BLaER1 (cell line): ENCODE measurements at regions not wholly inside any gene's neighbourhood (a gene's known extent, or its start where the extent isn't known, plus 50 kb on each side); places are given as distances from the start of the nearest gene placed in this dataset.
A peak's percentile ranks its signal among the peaks of the same experiment; 100 is the strongest.

Experiments
- H3K27ac ChIP-seq: shearing (Covaris generic); formaldehyde crosslinking; 2 replicates; pipeline ENCODE4 v1.8.1; 2022
- H3K27me3 ChIP-seq: shearing (Covaris generic); formaldehyde crosslinking; 2 replicates; pipeline ENCODE4 v1.8.1; 2022
- H3K36me3 ChIP-seq: shearing (Covaris generic); formaldehyde crosslinking; 2 replicates; pipeline ENCODE4 v1.8.1; 2022
- H3K4me1 ChIP-seq: shearing (Covaris generic); formaldehyde crosslinking; 2 replicates; pipeline ENCODE4 v1.8.1; 2022
- H3K4me2 ChIP-seq: shearing (Covaris generic); formaldehyde crosslinking; 2 replicates; pipeline ENCODE4 v1.8.1; 2022
- H3K4me3 ChIP-seq: shearing (Covaris generic); formaldehyde crosslinking; 2 replicates; pipeline ENCODE4 v1.8.1; 2022
- H3K9ac ChIP-seq: shearing (Covaris generic); formaldehyde crosslinking; 2 replicates; pipeline ENCODE4 v1.8.1; 2022
- H3K9me3 ChIP-seq: shearing (Covaris generic); formaldehyde crosslinking; 2 replicates; pipeline ENCODE4 v1.8.1; 2022
- H4K20me1 ChIP-seq: shearing (Covaris generic); formaldehyde crosslinking; 2 replicates; pipeline ENCODE4 v1.8.1; 2022
- Cebpa-rat ChIP-seq: shearing (Covaris generic); IDR thresholded peaks from 2 replicates; pipeline ENCODE4 v1.8.1; 2022

GRCh38 chr22:49668402-49668801 is 159.3 kb downstream of the BRD1 start:
- Histone ChIP-seq H3K4me3 (peak overlapping the region; percentile 47; the same call in 1 of the 2 replicates), H3K4me2 (peak overlapping the region; percentile 95), H3K27ac (peak overlapping the region; percentile 81), H3K9me3 (peaks cover 26% of the 10 kb centered on the region), H4K20me1 (no peaks in the 10 kb centered on the region), H3K36me3 (no peaks in the 10 kb centered on the region), H3K4me1 (peaks cover 62% of the 10 kb centered on the region), H3K27me3 (peaks cover 41% of the 10 kb centered on the region), H3K9ac (peak overlapping the region; percentile 60)
- TF ChIP-seq Cebpa-rat = no peak

- peak overlapping the region; percentile 82 for H3K27ac ChIP-seq
- peak overlapping the region; percentile 87 for H3K4me2 ChIP-seq
- peaks cover 73% of the 10 kb centered on the region for H3K4me1 ChIP-seq
- H3K9ac ChIP-seq = peak overlapping the region; percentile 67
- H3K4me3 ChIP-seq = peak overlapping the region; percentile 49
- TF ChIP-seq Cebpa-rat = no peak
- H3K27me3 ChIP-seq = peaks cover 35% of the 10 kb centered on the region
- peaks cover 26% of the 10 kb centered on the region for H3K9me3 ChIP-seq
- H3K36me3 ChIP-seq = no peaks in the 10 kb centered on the region
- H4K20me1 ChIP-seq = no peaks in the 10 kb centered on the region
Measured at GRCh38 chr22:49667236-49667635, 160.4 kb downstream of the BRD1 start.

GRCh38 chr22:49666146-49666809 is 161.4 kb downstream of the BRD1 start:
- TF ChIP-seq Cebpa-rat = no peak
- peaks cover 26% of the 10 kb centered on the region for H3K27me3 ChIP-seq
- peak overlapping the region; percentile 33; the same call in 1 of the 2 replicates for H3K4me3 ChIP-seq
- no peaks in the 10 kb centered on the region for H4K20me1 ChIP-seq
- peak overlapping the region; percentile 82 for H3K27ac ChIP-seq
- peaks cover 23% of the 10 kb centered on the region for H3K9me3 ChIP-seq
- H3K4me1 ChIP-seq = peaks cover 81% of the 10 kb centered on the region
- no peaks in the 10 kb centered on the region for H3K36me3 ChIP-seq
- no peak overlapping the region for H3K9ac ChIP-seq
- H3K4me2 ChIP-seq = peak overlapping the region; percentile 87

- no peak for TF ChIP-seq Cebpa-rat
- Histone ChIP-seq H3K27ac (peak overlapping the region; percentile 76), H3K36me3 (no peaks in the 10 kb centered on the region), H4K20me1 (no peaks in the 10 kb centered on the region), H3K4me1 (peaks cover 85% of the 10 kb centered on the region), H3K4me2 (peak overlapping the region; percentile 87), H3K9me3 (peaks cover 10% of the 10 kb centered on the region), H3K4me3 (no peak overlapping the region), H3K27me3 (peaks cover 12% of the 10 kb centered on the region), H3K9ac (peak overlapping the region; percentile 64)
Measured at GRCh38 chr22:49664891-49665290, 162.8 kb downstream of the BRD1 start.

- no peaks in the 10 kb centered on the region for H4K20me1 ChIP-seq
- no peak for TF ChIP-seq Cebpa-rat
- peak overlapping the region; percentile 76 for H3K27ac ChIP-seq
- H3K4me3 ChIP-seq = no peak overlapping the region
- peaks cover 90% of the 10 kb centered on the region for H3K4me1 ChIP-seq
- H3K27me3 ChIP-seq = peaks cover 7% of the 10 kb centered on the region; the same call in 1 of the 2 replicates
- peak overlapping the region; percentile 64 for H3K9ac ChIP-seq
- peaks cover 5% of the 10 kb centered on the region for H3K9me3 ChIP-seq
- peak overlapping the region; percentile 87 for H3K4me2 ChIP-seq
- no peaks in the 10 kb centered on the region for H3K36me3 ChIP-seq
Measured at GRCh38 chr22:49664371-49664881, 163.2 kb downstream of the BRD1 start.

- Histone ChIP-seq H4K20me1 (no peaks in the 10 kb centered on the region), H3K4me2 (peak overlapping the region; percentile 87), H3K27ac (peak overlapping the region; percentile 76), H3K4me1 (peaks cover 91% of the 10 kb centered on the region), H3K36me3 (no peaks in the 10 kb centered on the region), H3K9me3 (no peaks in the 10 kb centered on the region), H3K9ac (no peak overlapping the region), H3K4me3 (no peak overlapping the region), H3K27me3 (peaks cover 1% of the 10 kb centered on the region; the same call in 1 of the 2 replicates)
- TF ChIP-seq Cebpa-rat = no peak
Measured at GRCh38 chr22:49663823-49664222, 163.8 kb downstream of the BRD1 start.

- Histone ChIP-seq H3K4me3 (no peak overlapping the region), H3K4me1 (peaks cover 91% of the 10 kb centered on the region), H3K9me3 (no peaks in the 10 kb centered on the region), H3K4me2 (peak overlapping the region; percentile 87), H3K27me3 (no peaks in the 10 kb centered on the region), H3K36me3 (no peaks in the 10 kb centered on the region), H3K9ac (no peak overlapping the region), H4K20me1 (no peaks in the 10 kb centered on the region), H3K27ac (peak overlapping the region; percentile 76; the same call in 1 of the 2 replicates)
- TF ChIP-seq Cebpa-rat = no peak
Measured at GRCh38 chr22:49663311-49663711, 164.4 kb downstream of the BRD1 start.

GRCh38 chr22:49662681-49663080 is 165.0 kb downstream of the BRD1 start:
- H4K20me1 ChIP-seq = no peaks in the 10 kb centered on the region
- H3K27ac ChIP-seq = no peak overlapping the region
- no peak for TF ChIP-seq Cebpa-rat
- H3K27me3 ChIP-seq = no peaks in the 10 kb centered on the region
- H3K36me3 ChIP-seq = no peaks in the 10 kb centered on the region
- no peak overlapping the region for H3K9ac ChIP-seq
- H3K4me3 ChIP-seq = no peak overlapping the region
- peaks cover 94% of the 10 kb centered on the region for H3K4me1 ChIP-seq
- H3K9me3 ChIP-seq = no peaks in the 10 kb centered on the region
- 0 out of 2 replicates have a peak overlapping the region, but pooled peaks have one; percentile 99 for H3K4me2 ChIP-seq

GRCh38 chr22:49660794-49661781 is 166.6 kb downstream of the BRD1 start:
- Histone ChIP-seq H3K4me3 (no peak overlapping the region), H3K36me3 (peaks cover 4% of the 10 kb centered on the region; the same call in 1 of the 2 replicates), H3K27me3 (no peaks in the 10 kb centered on the region), H3K9ac (no peak overlapping the region), H3K4me2 (peak overlapping the region; percentile 99), H3K27ac (peak overlapping the region; percentile 87), H4K20me1 (peaks cover 7% of the 10 kb centered on the region; the same call in 1 of the 2 replicates), H3K4me1 (peaks cover 96% of the 10 kb centered on the region), H3K9me3 (no peaks in the 10 kb centered on the region)
- TF ChIP-seq Cebpa-rat = no peak
